GM18868 (cell line): ENCODE measurements at regions not wholly inside any gene's neighbourhood (a gene's known extent, or its start where the extent isn't known, plus 50 kb on each side); places are given as distances from the start of the nearest gene placed in this dataset.
"Not testable (repeated sequence)": the region's sequence is repeated elsewhere in the genome, so short reads cannot be mapped to it uniquely, and the experiment has no call there.

Experiments used
- ATAC-seq: cut with Tn5 transposase; IDR thresholded peaks from one replicate; pipeline ENCODE4 v1.9.1; 2021; ENCODE audit warnings: mild to moderate bottlenecking, moderate library complexity; ENCODE audit not compliant: unreplicated experiment

- ATAC-seq = no peak
Measured at GRCh38 chr2:39930175-39930917, 151.3 kb upstream of the THUMPD2 start.

DNA sequence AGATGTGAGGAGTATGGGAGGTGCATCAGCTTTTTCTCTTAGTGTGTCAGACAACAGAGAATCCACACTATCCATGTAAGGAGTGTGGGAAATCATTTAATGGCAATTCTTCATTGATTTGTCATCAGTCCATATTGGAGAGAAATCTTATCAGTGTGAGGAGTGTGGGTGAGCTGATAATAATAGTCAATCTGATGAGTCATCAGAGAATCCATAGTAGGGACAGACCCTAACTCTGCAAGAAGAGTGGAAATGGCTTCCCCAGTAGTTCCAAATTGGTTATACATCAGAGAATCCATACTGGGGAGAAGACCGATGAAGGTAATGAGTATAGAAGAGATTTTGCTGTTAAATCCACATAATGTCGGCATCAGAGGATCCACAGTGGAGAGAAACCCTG, 150.5 kb upstream of the THUMPD2 start:
- ATAC-seq = no peak

- ATAC-seq = no peak
Measured at GRCh38 chr2:39925312-39925711, 146.3 kb upstream of the THUMPD2 start.

GRCh38 chr2:39923455-39923854, 144.4 kb upstream of the THUMPD2 start:
- no peak for ATAC-seq

- no peak for ATAC-seq
Measured at GRCh38 chr2:39922679-39923405, 143.8 kb upstream of the THUMPD2 start.

DNA sequence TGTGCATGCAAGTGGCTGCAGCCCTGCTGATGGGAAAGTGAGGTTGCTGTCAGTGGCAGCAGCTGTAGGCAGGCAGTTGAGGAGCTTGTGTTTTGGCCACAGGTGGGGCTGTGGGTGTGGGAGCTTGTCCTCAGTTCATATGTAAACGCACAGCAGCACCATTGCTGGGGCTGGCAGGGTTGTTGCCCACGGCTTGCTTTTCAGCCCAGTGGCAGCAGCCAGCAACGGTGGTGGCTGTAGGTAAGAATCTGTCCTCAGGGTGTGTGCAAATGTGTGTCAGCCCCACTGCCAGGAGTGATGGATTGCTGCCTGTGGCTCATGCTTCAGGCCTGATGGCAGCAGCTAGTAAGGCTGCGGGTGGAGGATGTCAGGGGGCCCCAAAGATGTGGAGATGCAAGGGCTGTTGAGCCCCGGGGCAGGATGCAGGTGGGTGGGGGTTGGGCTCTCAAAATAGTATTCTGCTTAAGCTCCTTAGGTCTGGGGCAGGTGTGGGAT, 141.3 kb upstream of the THUMPD2 start:
- no peak for ATAC-seq

GRCh38 chr2:39919511-39920306, 140.7 kb upstream of the THUMPD2 start:
- ATAC-seq = no peak

DNA sequence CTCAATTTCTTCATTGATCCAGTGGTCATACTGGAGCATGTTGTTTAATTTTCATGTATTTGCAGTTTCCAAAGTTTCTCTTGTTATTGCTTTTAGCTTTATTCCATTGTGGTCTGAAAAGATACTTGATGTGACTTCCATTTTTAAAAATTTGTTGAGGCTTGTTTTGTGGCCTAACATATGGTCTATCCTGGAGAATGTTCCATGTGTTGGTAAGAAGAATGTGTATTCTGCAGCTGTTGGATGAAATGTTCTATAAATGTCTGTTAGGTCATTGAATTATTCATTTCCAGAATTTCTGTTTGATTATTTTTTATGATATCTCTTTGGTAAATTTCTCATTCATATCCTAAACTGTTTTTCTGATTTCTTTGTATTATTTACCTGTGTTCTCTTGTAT, 139.8 kb upstream of the THUMPD2 start:
- no peak for ATAC-seq

DNA sequence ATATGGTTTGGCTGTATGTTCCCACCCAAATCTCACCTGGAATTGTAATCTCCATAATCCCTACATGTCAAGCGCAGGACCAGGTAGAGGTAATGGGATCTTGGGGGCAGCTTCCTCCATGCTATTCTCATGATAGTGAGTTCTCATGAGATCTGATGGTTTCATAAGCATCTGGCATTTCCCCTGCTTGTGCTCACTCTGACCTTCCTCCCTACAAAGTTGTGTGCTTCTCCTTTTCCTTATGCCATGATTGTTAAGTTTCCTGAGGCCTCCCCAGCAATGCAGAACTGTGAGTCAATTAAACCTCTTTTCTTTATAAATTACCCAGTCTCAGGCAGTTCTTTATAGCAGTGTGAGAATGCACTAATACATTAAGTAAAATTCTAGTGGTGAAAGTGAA, 138.3 kb upstream of the THUMPD2 start:
- not testable (repeated sequence) for ATAC-seq

DNA sequence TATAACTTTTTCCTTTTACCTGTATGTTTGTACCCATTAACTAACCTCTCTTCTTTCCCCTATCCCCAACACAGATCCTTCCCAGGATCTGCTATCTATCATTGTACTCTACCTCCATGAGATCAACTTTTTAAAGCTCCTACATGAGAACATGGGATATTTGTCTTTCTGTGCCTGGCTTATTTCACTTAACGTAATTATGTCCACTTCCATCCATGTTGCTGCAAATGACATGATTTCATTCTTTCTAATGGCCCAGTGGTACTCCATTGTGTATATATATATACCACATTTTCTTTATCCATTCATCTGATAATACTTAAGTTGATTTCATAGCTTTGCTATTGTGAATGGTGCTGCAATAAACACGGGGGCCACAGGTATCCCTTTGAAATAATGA, 135.9 kb upstream of the THUMPD2 start:
- no peak for ATAC-seq

DNA sequence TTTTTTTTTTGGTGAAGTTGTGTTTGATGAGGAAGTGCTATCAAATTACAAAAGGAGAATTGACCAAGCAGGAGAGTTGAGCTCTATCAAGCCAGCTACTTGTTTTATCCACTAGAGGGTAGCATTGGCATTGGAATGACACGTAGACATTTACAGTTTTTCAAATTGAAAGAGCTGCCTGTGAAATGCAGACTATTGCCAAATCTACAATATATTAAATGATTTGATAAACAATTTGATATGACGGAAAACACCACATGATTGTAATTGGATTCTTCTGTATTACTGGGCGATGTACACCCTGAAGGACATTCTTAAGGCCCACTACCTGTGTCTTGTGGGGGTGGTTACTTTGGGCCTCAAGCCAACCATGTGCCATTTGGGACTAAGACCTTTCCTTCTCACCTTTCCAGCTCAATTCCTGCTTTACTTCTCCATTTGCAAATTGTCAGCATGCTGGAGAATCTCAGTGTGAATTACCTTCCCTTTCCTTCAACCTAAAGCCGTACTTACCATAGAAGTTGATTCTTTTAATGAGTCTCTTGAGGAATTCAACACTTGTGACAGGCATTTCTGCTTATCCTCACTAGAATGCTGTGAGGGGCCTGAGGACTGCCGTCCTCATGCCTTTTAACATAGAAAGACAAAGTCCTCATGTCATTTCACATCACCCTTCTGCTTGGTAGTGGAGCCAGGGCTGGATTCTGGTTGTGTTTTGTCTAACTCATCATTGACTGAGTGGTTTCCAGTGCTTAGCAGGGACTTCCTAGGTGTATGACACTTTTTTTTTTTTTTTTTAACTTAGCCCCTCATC, 134.8 kb upstream of the THUMPD2 start:
- ATAC-seq = peak; percentile 92

- ATAC-seq = no peak
Measured at GRCh38 chr2:39902103-39902502, 123.0 kb upstream of the THUMPD2 start.

DNA sequence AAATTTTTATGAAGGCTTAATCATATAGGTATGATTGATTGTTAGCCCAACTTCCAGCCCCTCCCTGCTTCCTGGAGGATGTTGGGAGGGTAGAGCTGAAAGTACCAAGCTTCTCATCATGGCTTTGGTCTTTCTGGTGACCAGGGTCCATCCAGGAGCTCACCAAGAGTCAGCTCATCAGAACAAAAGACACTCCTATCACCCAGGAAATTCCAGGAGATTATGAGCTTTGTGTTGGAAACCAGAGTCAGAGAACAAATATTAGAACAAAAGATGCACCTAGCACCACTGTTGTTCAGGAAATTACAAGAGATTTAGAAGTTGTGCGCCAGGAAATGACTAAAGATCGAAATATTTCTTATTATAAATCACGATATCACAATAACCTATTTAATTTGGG, 119.9 kb upstream of the THUMPD2 start:
- no peak for ATAC-seq

- ATAC-seq = no peak
Measured at GRCh38 chr2:39897273-39897672, 118.2 kb upstream of the THUMPD2 start.

DNA sequence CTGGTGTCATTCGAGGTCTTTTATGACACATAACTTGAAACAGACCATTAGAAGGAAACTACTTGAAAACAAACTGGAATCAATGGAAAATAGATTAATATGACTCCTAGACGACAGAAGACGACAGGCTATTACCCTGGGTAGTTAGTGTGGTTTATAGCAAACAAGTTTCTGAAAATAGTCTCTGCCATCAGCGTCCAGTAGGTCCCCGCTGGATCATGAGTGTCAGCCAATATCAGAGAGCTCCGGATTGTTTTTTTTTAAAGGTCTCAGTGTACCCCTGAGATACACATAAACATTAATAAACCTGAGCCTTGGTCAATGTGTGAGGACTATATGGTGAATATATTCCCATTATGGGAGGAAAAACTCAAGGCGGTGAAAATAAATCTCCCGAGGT, 115.0 kb upstream of the THUMPD2 start:
- ATAC-seq = no peak

GRCh38 chr2:39893616-39894015, 114.6 kb upstream of the THUMPD2 start:
- ATAC-seq = no peak

GRCh38 chr2:39881948-39882347, 102.9 kb upstream of the THUMPD2 start:
- no peak for ATAC-seq

DNA sequence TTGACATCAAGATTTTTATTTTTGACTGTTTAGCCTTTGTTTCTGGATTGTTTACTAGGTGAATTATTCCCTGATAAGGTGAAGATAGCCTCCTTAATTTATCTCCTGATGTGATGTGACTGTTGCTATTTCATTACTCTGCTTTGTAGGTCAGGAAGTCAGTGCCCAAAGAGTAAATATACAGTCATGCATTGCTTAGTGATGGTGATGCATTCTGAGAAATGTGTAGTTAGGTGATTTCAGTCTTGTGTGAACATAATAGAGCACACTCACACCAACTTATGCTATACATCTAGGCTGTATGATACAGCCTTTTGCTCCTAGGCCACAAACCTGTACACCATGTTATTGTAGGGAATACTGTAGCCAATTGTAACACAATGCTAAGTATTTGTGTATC, 102.4 kb upstream of the THUMPD2 start:
- ATAC-seq = no peak

DNA sequence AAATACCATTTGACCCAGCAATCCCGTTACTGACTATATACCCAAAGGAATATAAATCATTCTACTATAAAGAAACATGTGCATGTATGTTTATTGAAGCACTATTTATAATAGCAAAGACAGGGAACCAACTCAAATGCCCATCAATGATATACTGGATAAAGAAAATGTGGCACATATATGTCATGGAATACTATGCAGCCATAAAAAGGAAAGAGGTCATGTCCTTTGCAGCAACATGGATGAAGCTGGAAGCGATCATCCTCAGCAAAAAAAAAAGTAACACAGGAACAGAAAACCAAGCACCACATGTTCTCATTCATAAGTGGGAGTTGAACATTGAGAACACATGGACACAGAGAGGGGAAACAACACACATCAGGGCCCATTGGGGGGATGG, 99.9 kb upstream of the THUMPD2 start:
- not testable (repeated sequence) for ATAC-seq

GRCh38 chr2:39875914-39876267, 96.8 kb upstream of the THUMPD2 start:
- no peak for ATAC-seq
